ENCODE measurements at regions not wholly inside any gene's neighbourhood (a gene's known extent, or its start where the extent isn't known, plus 50 kb on each side); places are given as distances from the start of the nearest gene placed in this dataset.
A peak's percentile ranks its signal among the peaks of the same experiment; 100 is the strongest.

- TF ChIP-seq XRCC5 (optimal IDR thresholded peaks at IDR 0.05; ENCODE audit: low read length) (peak; percentile 61), NRL (CRISPR knock-in tag; IDR thresholded peaks at IDR 0.05; ENCODE audit: borderline replicate concordance) (no peak), PLSCR1 (CRISPR knock-in tag; IDR thresholded peaks at IDR 0.05; ENCODE audit: borderline replicate concordance) (no peak), JARID2 (CRISPR knock-in tag; IDR thresholded peaks at IDR 0.05; ENCODE audit: insufficient replicate concordance) (no peak), BRF2 (CRISPR knock-in tag; IDR thresholded peaks at IDR 0.05) (no peak), ZNF235 (CRISPR knock-in tag; IDR thresholded peaks at IDR 0.05; ENCODE audit: borderline replicate concordance) (peak; percentile 66; the same call in 1 of the 2 replicates), E2F2 (CRISPR knock-in tag; IDR thresholded peaks at IDR 0.05; ENCODE audit: borderline replicate concordance) (no peak; the same call in 1 of the 2 replicates), SIN3A (IDR thresholded peaks at IDR 0.05; ENCODE audit: borderline replicate concordance, low read depth, low read length) (no peak), SNAI1 (CRISPR knock-in tag; IDR thresholded peaks at IDR 0.05; ENCODE audit: borderline replicate concordance) (peak; percentile 31; the same call in 1 of the 2 replicates), KDM4B (CRISPR knock-in tag; IDR thresholded peaks at IDR 0.05) (no peak), ZNF205 (CRISPR knock-in tag; IDR thresholded peaks at IDR 0.05) (no peak), ZBTB49 (CRISPR knock-in tag; IDR thresholded peaks at IDR 0.05; ENCODE audit: borderline replicate concordance) (peak; percentile 87; the same call in 1 of the 2 replicates), ZNF720 (CRISPR knock-in tag; IDR thresholded peaks at IDR 0.05) (0 out of 2 replicates have a peak, but pooled peaks have one; percentile 32), ZNF260 (CRISPR knock-in tag; IDR thresholded peaks at IDR 0.05; ENCODE audit: borderline replicate concordance, low read depth) (no peak), PHF8 (CRISPR knock-in tag; IDR thresholded peaks at IDR 0.05) (no peak), ZFYVE20 (CRISPR knock-in tag; IDR thresholded peaks at IDR 0.05; ENCODE audit: borderline replicate concordance, low read depth) (no peak), HINFP (CRISPR knock-in tag; IDR thresholded peaks at IDR 0.05; ENCODE audit: low read depth) (no peak), ZNF333 (CRISPR knock-in tag; IDR thresholded peaks at IDR 0.05; ENCODE audit: borderline replicate concordance) (peak; percentile 65; the same call in 1 of the 2 replicates), ZNF317 (CRISPR knock-in tag; IDR thresholded peaks at IDR 0.05) (no peak)
Observed at GRCh38 chr9:36748322-36748899, 175.7 kb downstream of the MELK start (continued).
